ENCODE measurements at regions not wholly inside any gene's neighbourhood (a gene's known extent, or its start where the extent isn't known, plus 50 kb on each side); places are given as distances from the start of the nearest gene placed in this dataset.

GRCh38 chr10:16184906-16185305 lies 251.9 kb upstream of the PTER start:
- in situ Hi-C loops (cut with MboI; ENCODE audit: low sequenced_read_pairs, unreplicated experiment): no loop called here
- TF ChIP-seq, protein P1, sequence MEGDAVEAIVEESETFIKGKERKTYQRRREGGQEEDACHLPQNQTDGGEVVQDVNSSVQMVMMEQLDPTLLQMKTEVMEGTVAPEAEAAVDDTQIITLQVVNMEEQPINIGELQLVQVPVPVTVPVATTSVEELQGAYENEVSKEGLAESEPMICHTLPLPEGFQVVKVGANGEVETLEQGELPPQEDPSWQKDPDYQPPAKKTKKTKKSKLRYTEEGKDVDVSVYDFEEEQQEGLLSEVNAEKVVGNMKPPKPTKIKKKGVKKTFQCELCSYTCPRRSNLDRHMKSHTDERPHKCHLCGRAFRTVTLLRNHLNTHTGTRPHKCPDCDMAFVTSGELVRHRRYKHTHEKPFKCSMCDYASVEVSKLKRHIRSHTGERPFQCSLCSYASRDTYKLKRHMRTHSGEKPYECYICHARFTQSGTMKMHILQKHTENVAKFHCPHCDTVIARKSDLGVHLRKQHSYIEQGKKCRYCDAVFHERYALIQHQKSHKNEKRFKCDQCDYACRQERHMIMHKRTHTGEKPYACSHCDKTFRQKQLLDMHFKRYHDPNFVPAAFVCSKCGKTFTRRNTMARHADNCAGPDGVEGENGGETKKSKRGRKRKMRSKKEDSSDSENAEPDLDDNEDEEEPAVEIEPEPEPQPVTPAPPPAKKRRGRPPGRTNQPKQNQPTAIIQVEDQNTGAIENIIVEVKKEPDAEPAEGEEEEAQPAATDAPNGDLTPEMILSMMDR (IDR thresholded peaks at IDR 0.05; ENCODE audit: borderline replicate concordance, control extremely low read depth, extremely low read depth, insufficient read depth, missing control alignments): no peak
- DNase-seq (ENCODE audit: low spot score): no peak

- TF ChIP-seq, protein P1 (IDR thresholded peaks at IDR 0.05; ENCODE audit: borderline replicate concordance, control extremely low read depth, extremely low read depth, insufficient read depth, missing control alignments): no peak
- no peak for DNase-seq (ENCODE audit: low spot score)
- in situ Hi-C loops (cut with MboI; ENCODE audit: low sequenced_read_pairs, unreplicated experiment): no loop called here
Observed at GRCh38 chr10:16186564-16186963, 250.2 kb upstream of the PTER start.

DNA sequence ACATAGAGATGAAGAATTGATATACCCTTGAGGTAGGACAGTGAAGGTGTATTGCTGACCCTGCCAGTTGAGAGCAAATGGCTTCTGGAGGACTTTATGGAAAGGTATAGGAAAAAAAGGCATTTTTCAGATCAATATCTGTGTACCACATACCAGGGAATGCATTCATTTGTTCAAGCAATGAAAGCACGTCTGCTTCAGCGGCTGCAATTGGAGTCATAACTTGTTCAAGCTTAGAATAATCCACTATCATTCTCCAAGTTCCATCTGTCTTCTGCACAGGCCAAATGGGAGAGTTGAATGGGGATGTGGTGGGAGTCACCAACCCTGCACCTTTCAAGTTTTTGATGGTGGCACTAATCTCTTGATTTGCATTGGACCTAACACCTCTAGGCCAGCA lies 249.6 kb upstream of the PTER start:
- in situ Hi-C loops (cut with MboI; ENCODE audit: low sequenced_read_pairs, unreplicated experiment): no loop called here
- TF ChIP-seq, protein P1 (IDR thresholded peaks at IDR 0.05; ENCODE audit: borderline replicate concordance, control extremely low read depth, extremely low read depth, insufficient read depth, missing control alignments): no peak
- no peak for DNase-seq (ENCODE audit: low spot score)

GRCh38 chr10:16192337-16192736 lies 244.5 kb upstream of the PTER start:
- in situ Hi-C loops (cut with MboI; ENCODE audit: low sequenced_read_pairs, unreplicated experiment): no loop called here
- TF ChIP-seq, protein P1 (IDR thresholded peaks at IDR 0.05; ENCODE audit: borderline replicate concordance, control extremely low read depth, extremely low read depth, insufficient read depth, missing control alignments): no peak
- DNase-seq (ENCODE audit: low spot score): no peak

GRCh38 chr10:16193241-16193640 lies 243.6 kb upstream of the PTER start:
- in situ Hi-C loops (cut with MboI; ENCODE audit: low sequenced_read_pairs, unreplicated experiment): no loop called here
- DNase-seq (ENCODE audit: low spot score): no peak
- TF ChIP-seq, protein P1 (IDR thresholded peaks at IDR 0.05; ENCODE audit: borderline replicate concordance, control extremely low read depth, extremely low read depth, insufficient read depth, missing control alignments): no peak

GRCh38 chr10:16195178-16195769 lies 241.5 kb upstream of the PTER start:
- TF ChIP-seq, protein P1 (IDR thresholded peaks at IDR 0.05; ENCODE audit: borderline replicate concordance, control extremely low read depth, extremely low read depth, insufficient read depth, missing control alignments): no peak
- peak; percentile 8 for DNase-seq (ENCODE audit: low spot score)
- in situ Hi-C loops (cut with MboI; ENCODE audit: low sequenced_read_pairs, unreplicated experiment): no loop called here

Measured in GM13976 (cell line).